ENCODE measurements at regions not wholly inside any gene's neighbourhood (a gene's known extent, or its start where the extent isn't known, plus 50 kb on each side); places are given as distances from the start of the nearest gene placed in this dataset.
"Not testable (repeated sequence)": the region's sequence is repeated elsewhere in the genome, so short reads cannot be mapped to it uniquely, and the experiment has no call there.

GRCh38 chr6:78666764-78667163, 200.6 kb upstream of the IRAK1BP1 start:
- no peaks in the 10 kb centered on the region for H3K9me3 ChIP-seq
- in situ Hi-C loops (cut with MboI; ENCODE audit: low pct_ligation_motif_present in 1 of 4, low pct_unique_long_range_greater_than_20kb in 1 of 4, low sequenced_read_pairs in 3 of 4) = no loop called here
- H3K36me3 ChIP-seq = no peaks in the 10 kb centered on the region
- intact Hi-C loops (cut with DNase I; ENCODE audit: low total_unique reads) = no loop called here
- WGBS, 2 donors (ENCODE audit: low coverage in 1 of 2) = 75 to 90% methylated on average over 1 of the region's 1 CpG
- no peak for DNase-seq
- H3K27ac ChIP-seq = no peak overlapping the region
- no peaks in the 10 kb centered on the region for H3K4me1 ChIP-seq
- no peaks in the 10 kb centered on the region for H3K27me3 ChIP-seq
- H3K4me3 ChIP-seq = no peak overlapping the region
- TF ChIP-seq EP300 (IDR thresholded peaks at IDR 0.05; ENCODE audit: low read depth) (no peak), POLR2AphosphoS5 (IDR thresholded peaks at IDR 0.05) (no peak), POLR2A (IDR thresholded peaks at IDR 0.05) (no peak)
- TF ChIP-seq, protein P1, sequence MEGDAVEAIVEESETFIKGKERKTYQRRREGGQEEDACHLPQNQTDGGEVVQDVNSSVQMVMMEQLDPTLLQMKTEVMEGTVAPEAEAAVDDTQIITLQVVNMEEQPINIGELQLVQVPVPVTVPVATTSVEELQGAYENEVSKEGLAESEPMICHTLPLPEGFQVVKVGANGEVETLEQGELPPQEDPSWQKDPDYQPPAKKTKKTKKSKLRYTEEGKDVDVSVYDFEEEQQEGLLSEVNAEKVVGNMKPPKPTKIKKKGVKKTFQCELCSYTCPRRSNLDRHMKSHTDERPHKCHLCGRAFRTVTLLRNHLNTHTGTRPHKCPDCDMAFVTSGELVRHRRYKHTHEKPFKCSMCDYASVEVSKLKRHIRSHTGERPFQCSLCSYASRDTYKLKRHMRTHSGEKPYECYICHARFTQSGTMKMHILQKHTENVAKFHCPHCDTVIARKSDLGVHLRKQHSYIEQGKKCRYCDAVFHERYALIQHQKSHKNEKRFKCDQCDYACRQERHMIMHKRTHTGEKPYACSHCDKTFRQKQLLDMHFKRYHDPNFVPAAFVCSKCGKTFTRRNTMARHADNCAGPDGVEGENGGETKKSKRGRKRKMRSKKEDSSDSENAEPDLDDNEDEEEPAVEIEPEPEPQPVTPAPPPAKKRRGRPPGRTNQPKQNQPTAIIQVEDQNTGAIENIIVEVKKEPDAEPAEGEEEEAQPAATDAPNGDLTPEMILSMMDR (IDR thresholded peaks at IDR 0.05) = no peak

DNA sequence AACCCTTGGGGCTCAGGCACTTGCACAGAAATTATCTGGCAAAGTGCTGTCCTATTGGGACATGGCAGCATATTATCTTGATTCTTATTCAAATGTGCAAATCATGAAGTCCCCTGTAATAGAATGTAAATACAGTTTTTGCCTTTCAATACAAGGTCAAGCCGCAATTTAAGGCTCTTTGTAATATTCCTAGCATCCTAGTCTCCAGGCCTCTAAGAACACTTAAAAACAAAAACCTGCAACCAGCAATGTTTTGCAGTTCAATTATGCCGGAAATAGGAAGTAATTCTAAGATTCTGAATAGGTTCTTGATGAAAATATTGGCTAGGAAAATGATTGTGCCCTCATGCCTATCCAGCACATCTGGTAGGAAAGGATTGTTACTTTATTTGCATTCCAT, 197.2 kb upstream of the IRAK1BP1 start:
- in situ Hi-C loops (cut with MboI; ENCODE audit: low pct_ligation_motif_present in 1 of 4, low pct_unique_long_range_greater_than_20kb in 1 of 4, low sequenced_read_pairs in 3 of 4) (no loop called here), intact Hi-C loops (cut with DNase I; ENCODE audit: low total_unique reads) (no loop called here)
- TF ChIP-seq EP300 (IDR thresholded peaks at IDR 0.05; ENCODE audit: low read depth) = no peak
- TF ChIP-seq POLR2A (IDR thresholded peaks at IDR 0.05) = no peak
- TF ChIP-seq, protein P1 (IDR thresholded peaks at IDR 0.05) = no peak
- TF ChIP-seq POLR2AphosphoS5 (IDR thresholded peaks at IDR 0.05) = no peak
- Histone ChIP-seq H3K27ac (no peak overlapping the region), H3K36me3 (no peaks in the 10 kb centered on the region), H3K9me3 (no peaks in the 10 kb centered on the region), H3K27me3 (no peaks in the 10 kb centered on the region), H3K4me1 (no peaks in the 10 kb centered on the region), H3K4me3 (no peak overlapping the region)
- no peak for DNase-seq
- 73 to 77% methylated on average over 2 of the region's 2 CpGs for WGBS, 2 donors (ENCODE audit: low coverage in 1 of 2)

DNA sequence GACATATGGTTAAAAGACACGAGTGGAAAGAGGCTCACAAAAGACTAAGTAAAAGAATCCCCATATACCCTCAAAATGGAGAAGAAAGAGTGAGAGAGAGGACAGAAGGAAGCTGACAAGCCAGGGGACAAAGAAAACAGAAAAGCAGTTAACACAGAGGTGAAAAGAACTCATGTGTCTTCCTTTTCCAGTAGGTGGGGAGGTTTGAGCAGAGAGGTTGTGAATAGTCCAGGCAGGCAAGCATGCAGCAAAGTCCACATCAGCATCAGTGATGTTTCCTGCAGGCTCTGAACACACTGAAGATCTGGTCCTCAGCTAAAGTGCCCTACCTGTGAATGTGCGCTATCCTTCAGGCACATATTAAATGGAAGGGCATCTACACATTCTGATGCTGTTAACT, 196.5 kb upstream of the IRAK1BP1 start:
- Histone ChIP-seq H3K27ac (no peak overlapping the region), H3K4me3 (no peak overlapping the region), H3K9me3 (no peaks in the 10 kb centered on the region), H3K36me3 (no peaks in the 10 kb centered on the region), H3K4me1 (no peaks in the 10 kb centered on the region), H3K27me3 (no peaks in the 10 kb centered on the region)
- DNase-seq = no peak
- 66 to 72% methylated on average over 2 of the region's 2 CpGs for WGBS, 2 donors (ENCODE audit: low coverage in 1 of 2)
- in situ Hi-C loops (cut with MboI; ENCODE audit: low pct_ligation_motif_present in 1 of 4, low pct_unique_long_range_greater_than_20kb in 1 of 4, low sequenced_read_pairs in 3 of 4) (no loop called here), intact Hi-C loops (cut with DNase I; ENCODE audit: low total_unique reads) (no loop called here)
- TF ChIP-seq, protein P1 (IDR thresholded peaks at IDR 0.05) = no peak
- TF ChIP-seq EP300 (IDR thresholded peaks at IDR 0.05; ENCODE audit: low read depth) (no peak), POLR2A (IDR thresholded peaks at IDR 0.05) (no peak), POLR2AphosphoS5 (IDR thresholded peaks at IDR 0.05) (no peak)

DNA sequence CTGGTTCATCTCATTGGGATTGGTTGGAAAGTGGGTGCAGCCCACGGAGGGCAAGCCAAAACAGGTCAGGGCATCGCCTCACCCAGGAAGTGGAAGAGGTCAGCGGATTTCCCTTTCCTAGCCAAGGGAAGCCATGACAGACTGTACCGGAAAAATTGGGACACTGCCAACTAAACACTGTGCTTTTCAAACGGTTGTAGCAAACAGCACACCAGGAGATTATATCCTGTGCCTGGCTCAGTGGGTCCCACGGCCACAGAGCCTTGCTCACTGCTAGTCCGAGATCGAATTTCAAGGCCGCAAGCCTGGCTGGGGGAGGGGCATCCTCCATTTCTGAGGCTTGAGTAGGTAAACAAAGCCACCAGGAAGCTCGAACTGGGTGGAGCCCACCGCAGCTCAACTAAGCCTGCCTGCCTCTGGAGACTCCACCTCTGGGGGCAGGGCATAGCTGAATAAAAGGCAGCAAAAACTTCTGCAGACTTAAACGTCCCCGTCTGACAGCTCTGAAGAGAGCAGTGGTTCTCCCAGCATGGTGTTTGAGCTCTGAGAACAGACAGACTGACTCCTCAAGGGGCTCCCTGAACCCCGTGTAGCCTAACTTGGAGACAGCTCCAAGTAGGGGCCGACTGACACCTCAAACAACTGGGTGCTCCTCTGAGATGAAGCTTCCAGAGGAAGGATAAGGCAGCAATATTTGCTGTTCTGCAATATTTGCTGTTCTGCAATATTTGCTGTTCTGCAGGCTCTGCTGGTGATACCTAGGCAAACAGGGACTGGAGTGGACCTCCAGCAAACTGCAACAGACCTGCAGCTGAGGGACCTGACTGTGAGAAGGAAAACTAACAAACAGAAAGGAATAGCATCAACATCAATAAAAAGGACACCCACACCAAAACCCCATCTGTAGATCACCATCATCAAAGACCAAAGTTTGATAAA, 191.0 kb upstream of the IRAK1BP1 start:
- H3K4me1 ChIP-seq; in situ Hi-C loops (cut with MboI; ENCODE audit: low pct_ligation_motif_present in 1 of 4, low pct_unique_long_range_greater_than_20kb in 1 of 4, low sequenced_read_pairs in 3 of 4); H3K4me3 ChIP-seq; H3K27me3 ChIP-seq; H3K27ac ChIP-seq; intact Hi-C loops (cut with DNase I; ENCODE audit: low total_unique reads); H3K9me3 ChIP-seq; H3K36me3 ChIP-seq; DNase-seq: not testable (repeated sequence)
- WGBS, 2 donors (ENCODE audit: low coverage in 1 of 2) = 83% methylated on average over 1 to 14 of the region's 15 CpGs

- no peaks in the 10 kb centered on the region for H3K4me1 ChIP-seq
- H3K27me3 ChIP-seq = no peaks in the 10 kb centered on the region
- H3K4me3 ChIP-seq = no peak overlapping the region
- intact Hi-C loops (cut with DNase I; ENCODE audit: low total_unique reads) (no loop called here), in situ Hi-C loops (cut with MboI; ENCODE audit: low pct_ligation_motif_present in 1 of 4, low pct_unique_long_range_greater_than_20kb in 1 of 4, low sequenced_read_pairs in 3 of 4) (no loop called here)
- H3K27ac ChIP-seq = no peak overlapping the region
- H3K36me3 ChIP-seq = no peaks in the 10 kb centered on the region
- H3K9me3 ChIP-seq = no peaks in the 10 kb centered on the region
- no peak for TF ChIP-seq POLR2A (IDR thresholded peaks at IDR 0.05)
- no peak for TF ChIP-seq POLR2AphosphoS5 (IDR thresholded peaks at IDR 0.05)
- TF ChIP-seq, protein P1 (IDR thresholded peaks at IDR 0.05) = no peak
- TF ChIP-seq EP300 (IDR thresholded peaks at IDR 0.05; ENCODE audit: low read depth) = no peak
- no peak for DNase-seq
These were observed 178.7 kb upstream of the IRAK1BP1 start for GRCh38 chr6:78688668-78689067.

Data from transverse colon (tissue), 4 donors.